ENCODE measurements at regions not wholly inside any gene's neighbourhood (a gene's known extent, or its start where the extent isn't known, plus 50 kb on each side); places are given as distances from the start of the nearest gene placed in this dataset.
A peak's percentile ranks its signal among the peaks of the same experiment; 100 is the strongest.

DNA sequence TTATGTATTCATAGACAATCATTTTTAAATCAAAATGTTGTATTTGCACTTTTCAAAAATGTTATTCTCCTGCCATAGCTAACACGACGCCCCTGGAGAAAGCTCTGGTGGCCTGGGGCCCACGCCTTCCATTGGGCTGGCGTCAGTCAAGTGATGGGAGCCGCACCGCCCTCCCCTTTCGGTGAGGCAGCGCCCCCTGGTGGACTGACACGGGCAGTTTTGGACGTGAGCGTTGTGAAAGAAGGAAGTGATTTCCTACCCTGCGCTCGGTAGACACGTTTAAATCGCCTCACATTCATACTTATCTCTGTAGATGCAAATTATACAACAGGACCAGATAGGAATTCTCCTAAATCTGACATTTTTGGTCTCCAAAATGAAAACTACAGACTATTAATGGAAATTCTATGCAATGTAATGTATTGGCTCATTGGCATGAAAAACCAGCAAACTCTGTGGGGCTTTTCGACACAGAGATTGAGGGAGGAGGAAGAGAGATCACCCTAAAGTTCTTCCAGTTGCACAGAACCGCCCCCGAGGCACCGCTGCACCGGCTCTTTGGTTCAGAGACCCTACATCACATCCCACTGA, 326.2 kb upstream of the SOX11 start:
- Mint-ChIP-seq H3K36me3 (peaks cover 5 to 7% of the 10 kb centered on the region in 2 donors), H3K9me3 (peaks cover 5 to 7% of the 10 kb centered on the region in 2 donors), H3K27ac (no peak overlapping the region)
- ATAC-seq (peak; percentile 43 to 85), DNase-seq (ENCODE audit: low spot score in 2 of 2) (peak in 1 of 2 donors; percentile 78)

DNA sequence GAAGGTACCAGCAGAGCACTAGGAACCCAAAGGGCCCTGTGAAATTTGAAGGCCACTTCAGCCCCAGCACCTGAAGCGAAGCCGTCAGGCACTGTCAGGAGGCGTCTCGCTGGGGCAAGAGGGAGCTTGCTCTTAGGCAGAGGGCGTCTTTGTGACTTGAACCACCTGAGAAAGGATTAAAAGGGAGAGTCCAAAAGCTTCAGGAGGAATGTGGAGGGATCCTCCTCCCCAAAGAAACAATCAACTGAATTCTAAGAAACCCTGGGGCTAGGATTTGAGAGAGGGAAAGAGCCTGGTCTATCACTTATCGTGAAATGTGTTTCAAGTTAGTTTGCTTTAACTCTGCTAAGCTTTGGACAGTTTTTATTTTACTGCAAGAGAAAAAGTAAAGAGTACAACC, 324.9 kb upstream of the SOX11 start:
- peaks cover 5 to 7% of the 10 kb centered on the region in 2 donors for H3K9me3 Mint-ChIP-seq
- no peak overlapping the region for H3K27ac Mint-ChIP-seq
- ATAC-seq, result no peak
- DNase-seq (ENCODE audit: low spot score in 2 of 2), result no peak
- H3K36me3 Mint-ChIP-seq, result peaks cover 5 to 7% of the 10 kb centered on the region in 2 donors

DNA sequence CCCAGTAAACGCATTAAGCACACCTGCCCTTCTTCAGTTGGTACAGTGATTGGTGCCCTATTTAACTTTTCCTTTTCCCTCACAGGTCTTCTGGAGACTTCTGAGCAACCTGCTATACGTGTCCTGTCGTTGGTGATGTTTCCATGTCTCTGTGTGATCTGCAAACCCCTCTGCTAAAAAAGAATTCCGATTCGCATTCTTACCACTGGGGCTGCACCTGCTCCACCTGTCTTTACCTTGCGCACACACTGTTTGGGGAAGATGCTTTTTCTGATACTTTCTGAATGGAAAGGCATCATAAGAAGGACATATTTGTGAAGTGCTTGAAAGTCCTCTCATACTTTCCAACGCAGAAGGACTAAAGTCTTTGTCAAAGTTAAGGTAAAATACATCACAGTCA, 323.9 kb upstream of the SOX11 start:
- Mint-ChIP-seq H3K9me3 (peaks cover 5 to 10% of the 10 kb centered on the region in 2 donors), H3K27ac (no peak overlapping the region), H3K36me3 (peaks cover 5 to 7% of the 10 kb centered on the region in 2 donors)
- ATAC-seq (no peak), DNase-seq (ENCODE audit: low spot score in 2 of 2) (no peak)

DNA sequence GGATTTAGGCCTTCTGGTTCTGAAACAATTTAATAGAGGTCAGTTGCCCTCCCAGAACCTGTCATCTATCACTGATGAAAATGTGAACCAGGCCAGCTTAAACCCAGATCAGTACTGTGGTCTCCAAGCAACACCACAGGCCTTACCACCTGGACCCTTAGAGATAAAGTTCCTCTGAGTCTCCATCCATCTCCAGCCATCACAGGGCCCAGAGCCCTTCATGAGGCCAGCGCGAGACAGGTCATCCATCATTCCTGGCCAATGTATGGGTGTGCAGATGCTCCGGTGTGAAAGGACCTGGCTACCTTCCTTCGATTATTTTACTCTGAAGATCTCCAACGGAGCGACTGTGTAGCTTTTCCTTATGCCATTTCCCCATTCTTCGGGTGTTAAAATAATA, 322.7 kb upstream of the SOX11 start:
- no peak overlapping the region for H3K27ac Mint-ChIP-seq
- DNase-seq (ENCODE audit: low spot score in 2 of 2), result no peak

DNA sequence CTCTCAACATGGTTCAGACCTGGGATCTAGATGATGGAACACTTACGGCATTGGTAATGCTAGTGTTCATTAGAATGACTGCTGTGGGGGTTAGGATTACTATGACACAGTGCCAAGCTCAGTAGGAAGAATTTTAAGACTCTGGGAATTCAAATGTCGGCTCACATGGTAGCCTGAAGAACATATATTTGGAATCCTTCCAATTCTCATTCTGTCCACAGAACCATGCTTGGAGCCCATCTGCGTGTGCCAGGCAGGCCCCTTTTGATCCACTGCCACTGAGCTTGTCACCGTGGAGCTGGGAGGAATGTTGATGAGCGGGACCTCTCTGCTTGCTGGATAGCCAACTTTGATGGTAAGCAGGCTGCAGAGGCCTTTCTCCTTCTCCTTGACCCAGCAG, 322.0 kb upstream of the SOX11 start:
- DNase-seq (ENCODE audit: low spot score in 2 of 2) (no peak), ATAC-seq (no peak)
- Mint-ChIP-seq H3K27ac (no peak overlapping the region), H3K9me3 (peaks cover 9 to 10% of the 10 kb centered on the region in 2 donors), H3K36me3 (peaks cover 5 to 7% of the 10 kb centered on the region in 2 donors)

More for the DNA sequence above, 322.7 kb upstream of the SOX11 start:
- Mint-ChIP-seq H3K36me3 (peaks cover 5 to 7% of the 10 kb centered on the region in 2 donors), H3K9me3 (peaks cover 5 to 10% of the 10 kb centered on the region in 2 donors)
- no peak for ATAC-seq

DNA sequence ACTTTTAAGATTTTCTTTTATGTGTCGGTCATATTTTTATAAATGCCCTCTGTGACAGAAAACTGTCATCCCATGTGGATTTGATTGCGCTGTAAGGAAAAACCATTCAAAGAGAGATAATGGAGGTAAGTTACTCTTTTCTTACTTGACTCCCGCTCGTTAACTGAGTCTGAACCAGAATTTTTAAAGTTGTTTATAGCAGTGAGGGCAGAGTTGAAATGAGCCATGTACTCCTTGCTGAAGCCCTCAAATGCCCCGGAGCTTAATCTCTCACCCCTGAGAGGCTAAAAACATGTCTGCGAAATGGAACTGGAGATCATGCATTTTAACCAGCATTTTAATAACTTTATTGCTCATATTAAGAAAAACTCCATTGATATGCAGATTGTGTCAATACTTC, 320.0 kb upstream of the SOX11 start:
- DNase-seq (ENCODE audit: low spot score in 2 of 2), result no peak
- no peak for ATAC-seq
- Mint-ChIP-seq H3K36me3 (no peaks in the 10 kb centered on the region), H3K9me3 (peaks cover 7 to 9% of the 10 kb centered on the region in 2 donors), H3K27ac (no peak overlapping the region)

DNA sequence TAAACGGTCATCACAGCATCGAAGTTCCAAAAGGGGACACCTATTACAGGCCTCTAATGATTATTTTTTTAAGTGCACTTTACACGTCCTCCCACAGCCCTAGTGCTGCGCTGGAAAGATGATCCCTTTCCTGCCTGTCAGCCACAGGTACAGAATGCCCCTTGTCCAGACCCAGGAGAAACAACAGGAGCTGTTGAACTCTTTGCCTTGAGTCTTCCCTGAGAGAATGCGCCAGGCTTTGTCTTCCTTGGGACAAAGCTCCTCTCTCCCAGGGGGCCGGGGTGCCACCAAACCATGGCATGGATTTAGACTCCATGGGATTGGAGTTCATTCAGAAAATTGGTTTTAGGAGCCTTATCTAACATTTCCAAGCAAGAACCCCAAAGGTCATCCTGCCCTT, 319.0 kb upstream of the SOX11 start:
- Mint-ChIP-seq H3K27ac (no peak overlapping the region), H3K36me3 (no peaks in the 10 kb centered on the region), H3K9me3 (peaks cover 7 to 9% of the 10 kb centered on the region in 2 donors)
- ATAC-seq (no peak), DNase-seq (ENCODE audit: low spot score in 2 of 2) (no peak)

DNA sequence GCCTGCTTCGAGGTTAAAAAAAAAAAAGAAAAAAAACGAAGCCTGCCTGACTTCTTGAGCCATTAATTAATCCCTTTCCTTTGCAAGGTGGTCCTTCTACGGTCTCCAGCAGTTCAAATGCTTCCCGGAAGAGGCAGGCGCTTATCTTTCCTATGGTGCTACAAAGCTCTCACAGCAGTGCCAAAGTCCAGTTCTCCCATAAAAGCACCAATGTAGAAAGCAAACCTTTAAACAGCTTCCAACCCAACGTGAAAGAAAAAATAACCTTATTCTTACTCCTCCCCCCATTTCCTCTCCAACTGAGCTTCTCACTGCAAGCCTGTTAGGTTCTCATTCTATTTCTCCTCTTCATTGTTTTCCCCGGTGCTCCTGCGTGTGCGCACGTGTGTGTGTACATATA, 317.4 kb upstream of the SOX11 start:
- no peak for ATAC-seq
- no peak for DNase-seq (ENCODE audit: low spot score in 2 of 2)
- Mint-ChIP-seq H3K36me3 (no peaks in the 10 kb centered on the region), H3K9me3 (peaks cover 4 to 10% of the 10 kb centered on the region in 2 donors), H3K27ac (no peak overlapping the region)

DNA sequence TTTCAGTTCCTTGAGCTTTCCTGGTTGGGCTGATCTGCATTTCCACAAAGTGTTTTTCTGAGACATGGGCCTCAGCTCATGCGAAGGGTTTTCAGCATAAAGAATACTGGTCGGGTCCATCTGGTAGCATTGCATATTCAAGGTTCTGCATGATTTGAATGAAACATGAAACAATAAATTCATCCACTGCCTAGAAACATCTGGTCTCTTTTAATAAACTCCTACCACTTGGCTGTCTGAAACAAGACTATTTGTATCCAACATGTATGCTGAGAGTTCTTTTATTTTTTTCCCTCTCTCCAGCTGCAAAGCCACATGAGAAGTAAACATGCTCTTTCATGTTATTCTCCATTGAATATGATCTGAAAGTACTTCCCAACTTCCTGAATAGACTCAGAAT, 314.9 kb upstream of the SOX11 start:
- H3K9me3 Mint-ChIP-seq, result peaks cover 4 to 13% of the 10 kb centered on the region in 2 donors
- no peak for DNase-seq (ENCODE audit: low spot score in 2 of 2)
- no peak for ATAC-seq
- H3K36me3 Mint-ChIP-seq, result no peaks in the 10 kb centered on the region
- no peak overlapping the region for H3K27ac Mint-ChIP-seq

DNA sequence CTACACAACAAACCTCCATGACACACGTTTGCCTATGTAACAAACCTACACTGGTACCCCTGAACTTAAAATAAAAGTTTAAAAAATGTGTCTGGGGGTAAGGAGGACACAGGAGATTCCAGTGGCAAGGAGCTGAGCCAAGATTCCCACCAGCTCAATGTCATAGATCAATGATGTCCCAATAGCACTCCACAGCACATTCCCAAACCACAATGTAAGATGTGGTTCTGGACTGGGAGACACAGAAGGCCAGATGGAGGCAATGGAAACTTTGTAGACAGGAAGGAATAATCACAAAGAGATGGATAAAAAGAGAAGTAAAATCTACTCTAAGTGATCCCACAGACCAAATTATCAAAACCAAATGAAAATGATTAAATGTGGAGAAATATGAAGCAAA, 312.4 kb upstream of the SOX11 start:
- no peaks in the 10 kb centered on the region for H3K36me3 Mint-ChIP-seq
- DNase-seq (ENCODE audit: low spot score in 2 of 2) (no peak), ATAC-seq (no peak)
- H3K9me3 Mint-ChIP-seq, result peaks cover 8 to 10% of the 10 kb centered on the region in 2 donors
- no peak overlapping the region for H3K27ac Mint-ChIP-seq

DNA sequence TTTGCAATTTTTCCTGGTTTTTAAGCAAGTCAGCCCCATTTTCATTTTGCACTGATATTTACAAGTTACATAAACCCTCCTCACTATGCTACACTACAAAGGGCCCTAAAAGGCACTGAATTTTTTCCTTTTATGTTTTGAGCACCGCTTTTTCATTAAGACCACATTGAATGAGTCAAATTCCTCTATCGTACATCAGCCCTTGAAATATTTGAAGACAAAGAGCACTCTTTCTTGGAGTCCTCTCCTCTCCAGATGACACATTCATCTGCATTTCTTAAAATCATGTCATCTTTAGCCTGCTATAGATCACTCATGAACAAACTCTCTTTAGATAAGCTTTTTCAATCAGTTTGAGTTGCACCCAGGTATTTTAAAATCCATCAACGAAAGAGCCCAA, 306.6 kb upstream of the SOX11 start:
- Mint-ChIP-seq H3K36me3 (no peaks in the 10 kb centered on the region), H3K9me3 (peaks cover 10% of the 10 kb centered on the region in 2 donors), H3K27ac (no peak overlapping the region)
- ATAC-seq (no peak), DNase-seq (ENCODE audit: low spot score in 2 of 2) (no peak)

DNA sequence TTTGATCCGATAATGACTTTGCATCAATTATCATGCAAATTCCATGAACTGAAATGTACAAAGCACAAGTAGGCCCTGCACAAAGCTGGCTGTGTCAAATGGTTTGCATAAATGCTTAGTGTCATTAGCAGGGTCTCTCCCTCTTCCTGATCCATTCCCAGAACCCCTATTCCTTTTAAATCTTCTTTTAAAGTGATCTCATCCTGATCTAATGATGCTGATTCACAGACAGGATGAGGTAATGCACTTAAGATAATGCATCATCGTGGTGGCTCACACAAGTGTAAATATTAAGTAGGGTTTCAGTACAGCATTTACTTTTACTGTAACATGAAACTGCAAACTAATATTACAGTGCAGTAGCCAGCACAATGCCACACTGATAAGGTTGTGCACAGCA, 304.8 kb upstream of the SOX11 start:
- Mint-ChIP-seq H3K27ac (no peak overlapping the region), H3K36me3 (no peaks in the 10 kb centered on the region), H3K9me3 (peaks cover 10 to 17% of the 10 kb centered on the region in 2 donors)
- no peak for ATAC-seq
- DNase-seq (ENCODE audit: low spot score in 2 of 2), result no peak

DNA sequence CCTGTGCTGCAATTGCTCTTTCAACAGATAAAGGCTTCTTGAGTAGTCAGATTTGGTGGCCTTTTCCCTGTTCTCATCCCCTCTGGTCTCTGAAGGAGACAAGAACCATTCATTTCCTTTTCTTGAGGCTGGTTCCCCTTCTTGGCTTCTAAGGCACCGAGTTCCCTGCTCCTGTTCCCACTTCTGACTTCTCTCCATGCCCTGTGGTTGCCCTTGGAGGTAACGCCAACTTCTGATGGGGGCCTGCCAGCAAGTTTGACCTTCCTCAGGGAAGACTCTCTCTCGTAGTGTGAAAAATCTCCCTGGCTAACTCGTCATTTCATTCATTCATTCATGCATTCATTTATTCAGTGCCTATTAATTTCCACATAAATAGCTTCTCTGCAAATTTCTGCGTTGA, 302.4 kb upstream of the SOX11 start:
- no peak overlapping the region for H3K27ac Mint-ChIP-seq
- peaks cover 5 to 17% of the 10 kb centered on the region in 2 donors for H3K9me3 Mint-ChIP-seq
- ATAC-seq (no peak), DNase-seq (ENCODE audit: low spot score in 2 of 2) (no peak)
- H3K36me3 Mint-ChIP-seq, result no peaks in the 10 kb centered on the region

DNA sequence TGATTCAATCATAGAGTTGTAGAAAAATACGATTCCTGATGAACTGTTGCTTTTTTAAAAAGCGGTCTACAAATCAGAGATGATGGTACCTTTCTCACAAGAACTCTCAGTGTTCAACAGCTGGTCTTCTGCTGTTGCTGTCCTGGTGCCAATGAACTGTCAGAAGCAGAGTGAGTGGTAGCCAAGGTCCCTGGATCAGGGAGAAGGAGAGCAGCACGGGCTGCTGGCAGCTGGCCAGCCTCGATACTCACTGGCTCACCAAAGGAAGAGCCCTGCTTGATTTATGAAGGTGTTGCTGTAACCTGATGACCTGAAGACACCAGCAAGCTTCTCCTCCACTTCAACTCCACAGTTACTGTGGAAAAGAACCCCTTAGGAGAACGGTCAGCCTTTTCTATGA, 300.8 kb upstream of the SOX11 start:
- Mint-ChIP-seq H3K36me3 (no peaks in the 10 kb centered on the region), H3K27ac (no peak overlapping the region)

DNA sequence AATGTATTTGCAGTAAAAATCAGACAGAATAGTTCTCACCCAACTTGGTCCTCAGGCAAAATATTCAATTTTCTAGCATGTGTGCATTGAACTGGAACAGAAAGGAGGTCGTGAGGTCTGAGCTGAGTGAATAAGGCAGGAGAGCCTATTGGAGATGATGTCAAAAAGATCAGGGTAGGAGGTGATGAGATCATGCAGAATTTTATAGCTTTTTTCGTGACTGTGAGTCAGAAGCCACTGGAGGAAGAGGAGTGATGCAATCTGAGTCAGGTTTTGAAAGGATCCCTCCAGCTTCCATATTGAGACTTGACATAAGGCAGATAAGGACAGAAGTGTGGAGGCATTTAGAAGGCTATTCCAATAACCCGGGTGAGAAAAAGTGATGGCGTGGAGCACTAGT, 299.5 kb upstream of the SOX11 start:
- Mint-ChIP-seq H3K36me3 (no peaks in the 10 kb centered on the region), H3K27ac (no peak overlapping the region), H3K9me3 (peaks cover 10 to 17% of the 10 kb centered on the region in 2 donors)
- ATAC-seq (no peak), DNase-seq (ENCODE audit: low spot score in 2 of 2) (no peak)

More for the DNA sequence above, 300.8 kb upstream of the SOX11 start:
- ATAC-seq (no peak), DNase-seq (ENCODE audit: low spot score in 2 of 2) (no peak)
- peaks cover 5 to 17% of the 10 kb centered on the region in 2 donors for H3K9me3 Mint-ChIP-seq

DNA sequence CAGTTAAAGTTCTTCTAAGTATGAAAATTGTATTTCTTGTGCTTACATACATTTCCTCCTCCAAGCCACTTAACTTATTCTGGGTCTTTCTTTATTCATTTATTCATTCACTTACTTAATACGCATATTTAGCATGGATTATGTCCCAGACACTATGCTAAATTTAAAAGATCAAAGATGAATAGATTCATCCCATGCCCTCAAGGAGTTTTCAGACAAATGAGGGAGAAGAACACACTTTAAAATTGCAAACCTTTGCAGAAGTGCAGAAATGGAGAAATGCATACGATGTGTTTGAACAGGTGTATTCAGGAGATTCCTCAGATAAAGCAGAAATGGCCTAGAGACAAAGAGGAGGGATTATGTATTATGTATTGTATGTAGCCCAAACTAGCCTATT, 298.7 kb upstream of the SOX11 start:
- ATAC-seq (no peak), DNase-seq (ENCODE audit: low spot score in 2 of 2) (no peak)
- Mint-ChIP-seq H3K36me3 (no peaks in the 10 kb centered on the region), H3K27ac (no peak overlapping the region), H3K9me3 (peaks cover 12 to 15% of the 10 kb centered on the region in 2 donors)

DNA sequence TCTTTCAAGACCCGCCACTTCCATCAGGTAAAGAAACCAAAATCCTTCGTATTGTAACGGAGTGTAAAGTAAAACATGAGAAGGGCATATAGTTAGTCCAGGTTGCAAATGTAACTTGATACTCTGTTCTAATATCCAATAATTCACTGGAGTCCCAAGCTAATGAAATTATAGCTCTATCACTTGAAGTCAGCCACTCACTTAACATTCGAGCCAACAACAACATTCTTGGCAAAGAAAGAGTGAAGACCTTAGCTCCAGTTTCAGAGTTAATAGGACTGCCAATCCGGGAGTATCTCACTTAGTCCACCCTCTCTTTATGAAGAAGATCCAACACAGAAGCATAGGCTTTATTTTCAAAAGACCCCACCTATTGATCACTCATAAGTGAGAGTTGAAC, 298.0 kb upstream of the SOX11 start:
- Mint-ChIP-seq H3K36me3 (no peaks in the 10 kb centered on the region), H3K9me3 (peaks cover 11 to 12% of the 10 kb centered on the region in 2 donors), H3K27ac (no peak overlapping the region)
- ATAC-seq (no peak), DNase-seq (ENCODE audit: low spot score in 2 of 2) (no peak)

DNA sequence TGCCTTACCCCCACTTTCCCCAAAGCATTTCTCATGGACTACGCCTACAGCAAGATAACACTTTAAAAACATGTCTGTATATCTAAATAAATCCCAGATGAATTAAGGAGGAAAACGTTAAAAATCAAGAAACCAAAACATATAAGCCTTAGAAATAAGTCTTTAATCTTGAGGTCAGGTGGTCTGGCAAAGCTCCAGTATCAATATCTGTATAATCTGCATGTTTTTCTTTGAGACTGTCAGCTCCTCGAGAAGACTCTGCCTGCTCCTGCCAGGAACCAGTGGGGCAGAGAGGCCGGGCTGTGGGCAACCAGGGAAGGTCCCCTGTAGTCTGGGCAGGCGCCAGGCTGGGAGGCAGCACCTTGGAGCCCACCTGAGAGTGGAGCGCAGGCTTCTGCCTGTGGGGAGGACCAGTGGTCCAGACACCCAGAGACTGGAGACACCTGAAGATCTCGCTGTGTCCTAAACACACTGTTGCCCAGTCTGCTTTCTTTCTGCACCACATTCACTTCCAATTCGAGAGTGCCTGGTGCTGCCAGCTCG, 291.0 kb upstream of the SOX11 start:
- Mint-ChIP-seq H3K9me3 (peaks cover 4 to 7% of the 10 kb centered on the region in 2 donors), H3K36me3 (no peaks in the 10 kb centered on the region), H3K27ac (no peak overlapping the region)
- DNase-seq (ENCODE audit: low spot score in 2 of 2) (no peak), ATAC-seq (no peak)
